ENCODE measurements at regions not wholly inside any gene's neighbourhood (a gene's known extent, or its start where the extent isn't known, plus 50 kb on each side); places are given as distances from the start of the nearest gene placed in this dataset.

- Mint-ChIP-seq H3K4me3 (peak overlapping the region in 2 of 8 donors; percentile 9 to 29), H3K4me1 (peaks cover 28 to 61% (median 48%) of the 10 kb centered on the region in 4 donors), H3K27ac (peak overlapping the region in 3 of 7 donors; percentile 14 to 70 (median 67)), H3K27me3 (no peaks in the 10 kb centered on the region), H3K9me3 (peaks cover 0 to 4% (median 0%) of the 10 kb centered on the region in 8 donors), H3K36me3 (no peaks in the 10 kb centered on the region)
- H3K27ac ChIP-seq (ENCODE audit: low read depth, low read length) = no peak overlapping the region
- DNase-seq = no peak
- H3K9me3 ChIP-seq (ENCODE audit: control insufficient read depth in 1 of 2, low read length in 2 of 2) = no peaks in the 10 kb centered on the region
- no peaks in the 10 kb centered on the region for H3K27me3 ChIP-seq (ENCODE audit: insufficient read depth, low read length)
- no peak overlapping the region for H3K4me3 ChIP-seq (ENCODE audit: low read length in 2 of 2)
- no peaks in the 10 kb centered on the region for H3K36me3 ChIP-seq (ENCODE audit: insufficient read depth, low read length)
- CTCF ChIA-PET (ENCODE audit: partially characterized antibody) = no interaction called here
- intact Hi-C loops (cut with micrococcal nuclease) = no loop called here
- peaks cover 33% of the 10 kb centered on the region for H3K4me1 ChIP-seq (ENCODE audit: insufficient read depth, low read length)
- POLR2A ChIA-PET (ENCODE audit: partially characterized antibody) = no interaction called here
These were observed 57.5 kb upstream of the KLF3 start for GRCh38 chr4:38606587-38606905.

- Histone ChIP-seq H3K9me3 (ENCODE audit: control insufficient read depth in 1 of 2, low read length in 2 of 2) (no peaks in the 10 kb centered on the region), H3K27ac (ENCODE audit: low read depth, low read length) (no peak overlapping the region), H3K4me3 (ENCODE audit: low read length in 2 of 2) (no peak overlapping the region), H3K27me3 (ENCODE audit: insufficient read depth, low read length) (no peaks in the 10 kb centered on the region), H3K4me1 (ENCODE audit: insufficient read depth, low read length) (peaks cover 40% of the 10 kb centered on the region), H3K36me3 (ENCODE audit: insufficient read depth, low read length) (no peaks in the 10 kb centered on the region)
- H3K36me3 Mint-ChIP-seq = no peaks in the 10 kb centered on the region
- H3K4me1 Mint-ChIP-seq = peaks cover 29 to 64% (median 45%) of the 10 kb centered on the region in 4 donors
- CTCF ChIA-PET (ENCODE audit: partially characterized antibody) = interaction anchor here (1.2 to 1.3 kb wide), 2 partner anchors 66 to 290 kb away, joined by 3 read pairs; no protein-coding TSS in a partner anchor
- H3K27ac Mint-ChIP-seq = peak overlapping the region in 3 of 7 donors; percentile 33 to 82 (median 65)
- no peak for DNase-seq
- no peaks in the 10 kb centered on the region for H3K27me3 Mint-ChIP-seq
- no peaks in the 10 kb centered on the region for H3K9me3 Mint-ChIP-seq
- POLR2A ChIA-PET (ENCODE audit: partially characterized antibody) = interaction anchor here (1.0 kb wide), 1 partner anchor 8 kb away, joined by 3 read pairs; no protein-coding TSS in a partner anchor
- intact Hi-C loops (cut with micrococcal nuclease) = no loop called here
- peak overlapping the region in 5 of 8 donors; percentile 1 to 58 (median 30) for H3K4me3 Mint-ChIP-seq
These were observed 54.4 kb upstream of the KLF3 start for GRCh38 chr4:38609614-38610013.

- no peaks in the 10 kb centered on the region for H3K27me3 Mint-ChIP-seq
- no peak overlapping the region for H3K4me3 Mint-ChIP-seq
- no peaks in the 10 kb centered on the region for H3K36me3 Mint-ChIP-seq
- Histone ChIP-seq H3K4me1 (ENCODE audit: insufficient read depth, low read length) (peaks cover 37% of the 10 kb centered on the region), H3K36me3 (ENCODE audit: insufficient read depth, low read length) (no peaks in the 10 kb centered on the region), H3K27me3 (ENCODE audit: insufficient read depth, low read length) (no peaks in the 10 kb centered on the region), H3K9me3 (ENCODE audit: control insufficient read depth in 1 of 2, low read length in 2 of 2) (no peaks in the 10 kb centered on the region), H3K4me3 (ENCODE audit: low read length in 2 of 2) (no peak overlapping the region), H3K27ac (ENCODE audit: low read depth, low read length) (no peak overlapping the region)
- no peaks in the 10 kb centered on the region for H3K9me3 Mint-ChIP-seq
- CTCF ChIA-PET (ENCODE audit: partially characterized antibody) = interaction anchor here (1.2 kb wide), 1 partner anchor 291 kb away, joined by 3 read pairs; no protein-coding TSS in a partner anchor
- peak overlapping the region in 1 of 7 donors; percentile 23 for H3K27ac Mint-ChIP-seq
- no peak for DNase-seq
- POLR2A ChIA-PET (ENCODE audit: partially characterized antibody) = no interaction called here
- peaks cover 24 to 60% (median 37%) of the 10 kb centered on the region in 4 donors for H3K4me1 Mint-ChIP-seq
- intact Hi-C loops (cut with micrococcal nuclease) = no loop called here
These were observed 53.5 kb upstream of the KLF3 start for GRCh38 chr4:38610521-38610920.

GRCh38 chr4:38610966-38611431, 53.0 kb upstream of the KLF3 start:
- H3K36me3 Mint-ChIP-seq = no peaks in the 10 kb centered on the region
- peak overlapping the region in 1 of 8 donors; percentile 29 for H3K4me3 Mint-ChIP-seq
- no peak overlapping the region for H3K27ac ChIP-seq (ENCODE audit: low read depth, low read length)
- peaks cover 22 to 55% (median 34%) of the 10 kb centered on the region in 4 donors for H3K4me1 Mint-ChIP-seq
- intact Hi-C loops (cut with micrococcal nuclease) = no loop called here
- peak overlapping the region in 1 of 7 donors; percentile 23 for H3K27ac Mint-ChIP-seq
- no peak for DNase-seq
- peaks cover 32% of the 10 kb centered on the region for H3K4me1 ChIP-seq (ENCODE audit: insufficient read depth, low read length)
- H3K27me3 Mint-ChIP-seq = no peaks in the 10 kb centered on the region
- no peaks in the 10 kb centered on the region for H3K9me3 Mint-ChIP-seq
- H3K9me3 ChIP-seq (ENCODE audit: control insufficient read depth in 1 of 2, low read length in 2 of 2) = no peaks in the 10 kb centered on the region
- H3K36me3 ChIP-seq (ENCODE audit: insufficient read depth, low read length) = no peaks in the 10 kb centered on the region
- POLR2A ChIA-PET (ENCODE audit: partially characterized antibody) = no interaction called here
- CTCF ChIA-PET (ENCODE audit: partially characterized antibody) = no interaction called here
- no peak overlapping the region for H3K4me3 ChIP-seq (ENCODE audit: low read length in 2 of 2)
- no peaks in the 10 kb centered on the region for H3K27me3 ChIP-seq (ENCODE audit: insufficient read depth, low read length)

- H3K36me3 Mint-ChIP-seq = no peaks in the 10 kb centered on the region
- H3K27me3 Mint-ChIP-seq = no peaks in the 10 kb centered on the region
- intact Hi-C loops (cut with micrococcal nuclease) = no loop called here
- Histone ChIP-seq H3K4me3 (ENCODE audit: low read length in 2 of 2) (no peak overlapping the region), H3K9me3 (ENCODE audit: control insufficient read depth in 1 of 2, low read length in 2 of 2) (no peaks in the 10 kb centered on the region), H3K27ac (ENCODE audit: low read depth, low read length) (no peak overlapping the region), H3K36me3 (ENCODE audit: insufficient read depth, low read length) (no peaks in the 10 kb centered on the region), H3K27me3 (ENCODE audit: insufficient read depth, low read length) (no peaks in the 10 kb centered on the region), H3K4me1 (ENCODE audit: insufficient read depth, low read length) (peaks cover 25% of the 10 kb centered on the region)
- peaks cover 20 to 52% (median 30%) of the 10 kb centered on the region in 4 donors for H3K4me1 Mint-ChIP-seq
- no peak overlapping the region for H3K27ac Mint-ChIP-seq
- ChIA-PET CTCF (ENCODE audit: partially characterized antibody) (interaction anchor here (1.0 kb wide), 1 partner anchor 63 kb away, joined by 3 read pairs; no protein-coding TSS in a partner anchor), POLR2A (ENCODE audit: partially characterized antibody) (no interaction called here)
- no peak for DNase-seq
- H3K9me3 Mint-ChIP-seq = no peaks in the 10 kb centered on the region
- H3K4me3 Mint-ChIP-seq = no peak overlapping the region
These were observed 52.3 kb upstream of the KLF3 start for GRCh38 chr4:38611676-38612075.

- Mint-ChIP-seq H3K9me3 (no peaks in the 10 kb centered on the region), H3K36me3 (no peaks in the 10 kb centered on the region), H3K27me3 (no peaks in the 10 kb centered on the region), H3K4me3 (no peak overlapping the region), H3K27ac (peak overlapping the region in 1 of 7 donors; percentile 22), H3K4me1 (peaks cover 22 to 49% (median 26%) of the 10 kb centered on the region in 4 donors)
- no peaks in the 10 kb centered on the region for H3K36me3 ChIP-seq (ENCODE audit: insufficient read depth, low read length)
- POLR2A ChIA-PET (ENCODE audit: partially characterized antibody) = no interaction called here
- no peaks in the 10 kb centered on the region for H3K27me3 ChIP-seq (ENCODE audit: insufficient read depth, low read length)
- H3K4me1 ChIP-seq (ENCODE audit: insufficient read depth, low read length) = peaks cover 23% of the 10 kb centered on the region
- CTCF ChIA-PET (ENCODE audit: partially characterized antibody) = interaction anchor here (1.0 kb wide), 1 partner anchor 62 kb away, joined by 3 read pairs; no protein-coding TSS in a partner anchor
- intact Hi-C loops (cut with micrococcal nuclease) = no loop called here
- no peak for DNase-seq
- no peak overlapping the region for H3K4me3 ChIP-seq (ENCODE audit: low read length in 2 of 2)
- no peak overlapping the region for H3K27ac ChIP-seq (ENCODE audit: low read depth, low read length)
- no peaks in the 10 kb centered on the region for H3K9me3 ChIP-seq (ENCODE audit: control insufficient read depth in 1 of 2, low read length in 2 of 2)
These were observed 51.2 kb upstream of the KLF3 start for GRCh38 chr4:38612646-38613414.

Data from CD4-positive, alpha-beta memory T cell (primary cell).